SHP77 treated with DMSO at 0.1 percent for 48 hours (cell line): ENCODE measurements at regions not wholly inside any gene's neighbourhood (a gene's known extent, or its start where the extent isn't known, plus 50 kb on each side); places are given as distances from the start of the nearest gene placed in this dataset.

Source experiments
- DNase-seq: peaks from one replicate; lab custom pipeline; 2025; lab: John Stamatoyannopoulos, UW

DNA sequence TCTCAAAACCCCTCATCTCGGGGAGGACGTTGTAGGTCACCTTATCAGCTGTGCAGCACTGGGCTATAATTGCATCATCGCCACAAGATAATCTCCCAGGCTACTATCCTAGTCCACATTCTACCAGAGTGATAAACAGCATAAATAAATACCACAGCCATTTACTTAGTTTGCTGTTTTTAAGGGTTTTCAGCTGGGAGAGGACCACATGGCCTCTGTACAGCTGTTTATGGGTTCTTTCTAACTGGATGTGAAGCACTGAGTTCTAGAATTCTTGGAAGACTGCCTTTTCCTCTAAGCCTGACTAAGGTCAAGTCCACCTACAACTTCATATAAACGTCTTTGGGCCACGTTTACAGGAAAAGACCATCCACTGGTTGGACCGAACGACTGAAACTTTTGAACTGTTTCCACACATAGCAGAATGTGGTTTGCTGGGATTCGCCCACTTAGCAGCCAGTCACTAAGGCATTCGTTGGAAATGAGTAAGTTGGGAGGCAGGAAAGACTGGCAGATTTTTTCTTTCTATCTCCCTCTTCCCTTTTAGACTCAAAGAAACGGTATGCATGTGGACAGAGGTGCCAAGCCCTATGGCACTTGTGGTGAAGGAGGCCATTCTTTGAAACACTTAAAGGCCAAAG lies 752.5 kb upstream of the SGCG start:
- no peak for DNase-seq

DNA sequence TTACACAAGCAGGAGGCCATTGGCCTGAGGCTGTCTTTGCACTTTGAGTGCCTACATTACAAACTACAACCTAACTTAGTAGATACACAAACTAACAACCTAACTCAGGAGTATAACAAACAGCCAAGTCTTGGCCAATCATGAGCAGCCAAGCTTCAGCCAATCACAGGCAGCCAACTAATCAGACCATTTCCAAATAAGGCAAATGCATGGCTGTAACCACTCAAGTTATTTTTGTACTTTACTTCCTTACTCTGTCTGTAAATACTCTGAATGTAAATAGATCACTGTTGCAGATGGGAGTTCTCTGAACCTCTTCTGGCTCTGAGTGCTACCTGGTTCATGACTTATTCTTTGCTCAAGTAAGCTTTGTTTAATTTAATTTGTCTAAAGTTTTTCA lies 748.1 kb upstream of the SGCG start:
- DNase-seq: no peak

DNA sequence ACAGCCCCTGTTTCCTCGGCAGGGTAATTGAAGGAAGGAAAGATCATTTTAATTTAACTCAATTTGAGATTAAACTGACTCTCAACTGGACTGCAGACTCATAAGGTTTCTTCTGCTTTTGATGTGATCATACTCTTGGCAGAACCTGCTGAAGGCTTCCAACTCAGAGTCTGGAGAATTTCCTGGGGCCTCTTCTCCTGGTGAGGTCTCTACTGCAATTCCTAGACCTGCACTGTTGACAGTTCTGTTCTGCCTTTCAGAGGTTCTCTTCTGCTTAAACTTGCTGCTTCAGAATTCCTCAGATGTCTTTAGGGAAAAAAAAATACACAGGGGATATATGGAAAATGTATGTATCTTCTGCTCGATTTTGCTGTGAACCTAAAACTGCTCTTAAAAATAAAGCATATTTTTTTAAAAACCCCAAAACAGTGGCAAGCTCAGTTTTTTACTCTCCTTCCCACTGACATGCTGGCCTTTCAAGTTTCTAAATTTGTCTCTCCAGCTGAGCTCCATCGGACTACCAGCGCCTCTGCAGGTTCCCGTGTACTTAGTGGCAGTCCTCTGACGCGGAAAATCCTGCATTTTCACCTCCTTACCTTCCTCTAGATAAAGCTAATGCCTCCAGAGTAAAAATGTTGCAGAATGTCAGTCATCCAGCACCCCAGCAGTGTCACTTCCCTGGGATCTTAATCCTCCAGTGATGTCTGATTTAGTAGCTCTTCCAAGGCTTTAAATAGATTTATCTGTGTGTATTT lies 733.5 kb upstream of the SGCG start:
- no peak for DNase-seq

DNA sequence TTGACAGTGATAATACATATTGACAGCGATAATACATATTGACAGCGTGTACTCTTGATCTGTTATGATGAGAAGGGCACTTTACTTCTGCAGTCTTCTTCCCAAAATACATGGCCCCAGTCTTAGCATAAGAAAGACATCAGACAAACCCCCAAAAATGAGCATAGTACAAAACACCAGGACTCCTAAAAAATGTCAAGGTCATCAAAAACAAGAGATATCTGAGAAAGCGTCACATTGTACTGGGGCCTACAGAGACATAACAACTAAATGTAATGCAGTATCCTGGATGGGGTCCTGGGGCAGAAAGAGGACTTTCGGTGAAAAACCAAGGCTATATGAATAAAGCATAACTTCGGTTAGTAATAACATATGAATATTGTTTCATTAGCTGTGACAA lies 731.5 kb upstream of the SGCG start:
- no peak for DNase-seq

DNA sequence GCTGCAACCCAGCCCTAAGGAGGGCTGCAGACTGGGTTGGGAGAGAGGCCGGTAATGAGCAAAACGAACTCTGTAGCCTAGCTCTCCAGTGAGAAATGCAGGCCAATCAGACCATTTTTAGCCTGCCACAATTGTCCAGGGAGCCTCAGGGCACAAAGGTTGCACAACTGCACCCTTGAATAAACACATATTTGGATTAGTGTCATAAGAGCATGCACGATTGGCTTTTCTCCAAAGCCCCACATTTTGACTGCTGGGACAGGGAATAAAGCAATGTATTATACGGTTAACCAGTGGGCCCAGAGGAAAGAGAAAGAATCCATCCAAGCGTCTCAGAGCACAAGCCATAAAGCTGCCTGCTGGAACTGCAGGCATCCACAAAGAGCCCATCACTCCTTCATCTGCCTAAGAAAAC lies 729.4 kb upstream of the SGCG start:
- no peak for DNase-seq

DNA sequence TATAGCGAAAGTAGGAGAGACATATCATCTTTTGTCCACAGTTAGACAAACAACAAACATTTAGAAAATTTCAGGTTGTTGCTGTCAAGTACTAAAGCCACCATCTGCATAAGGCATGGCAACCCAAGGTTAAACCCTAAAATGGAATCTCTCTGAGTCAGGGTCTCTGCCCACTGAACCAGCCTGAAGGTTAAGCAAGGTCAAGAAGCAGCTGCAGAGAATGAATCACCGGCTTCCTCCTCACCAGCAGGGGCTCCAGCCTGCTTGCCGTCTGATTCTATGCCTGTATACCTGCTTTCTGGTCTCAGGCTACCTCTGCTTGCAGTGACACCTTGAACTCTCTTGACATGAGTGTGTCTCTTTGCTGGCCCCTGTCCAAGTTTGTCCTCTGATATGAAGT lies 726.2 kb upstream of the SGCG start:
- no peak for DNase-seq

DNA sequence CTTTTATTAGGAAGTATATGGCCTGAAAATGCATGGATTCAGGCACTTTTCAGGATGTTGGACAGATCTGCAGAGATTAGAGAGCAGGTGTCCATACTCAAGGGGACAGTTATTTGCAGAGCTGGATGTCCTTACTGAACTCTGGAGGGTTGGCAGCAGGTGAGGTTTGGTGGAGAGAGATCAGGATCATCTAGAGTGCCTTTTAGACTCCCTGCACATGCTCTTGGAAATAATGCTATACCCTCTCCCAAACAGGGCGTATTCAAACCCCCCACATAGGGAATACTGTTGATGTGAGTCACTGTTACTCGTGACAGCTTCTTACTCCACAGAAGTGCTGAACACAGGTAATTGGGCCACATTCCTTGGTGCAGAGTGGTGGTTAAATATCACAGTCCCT lies 725.7 kb upstream of the SGCG start:
- DNase-seq: peak; percentile 2

DNA sequence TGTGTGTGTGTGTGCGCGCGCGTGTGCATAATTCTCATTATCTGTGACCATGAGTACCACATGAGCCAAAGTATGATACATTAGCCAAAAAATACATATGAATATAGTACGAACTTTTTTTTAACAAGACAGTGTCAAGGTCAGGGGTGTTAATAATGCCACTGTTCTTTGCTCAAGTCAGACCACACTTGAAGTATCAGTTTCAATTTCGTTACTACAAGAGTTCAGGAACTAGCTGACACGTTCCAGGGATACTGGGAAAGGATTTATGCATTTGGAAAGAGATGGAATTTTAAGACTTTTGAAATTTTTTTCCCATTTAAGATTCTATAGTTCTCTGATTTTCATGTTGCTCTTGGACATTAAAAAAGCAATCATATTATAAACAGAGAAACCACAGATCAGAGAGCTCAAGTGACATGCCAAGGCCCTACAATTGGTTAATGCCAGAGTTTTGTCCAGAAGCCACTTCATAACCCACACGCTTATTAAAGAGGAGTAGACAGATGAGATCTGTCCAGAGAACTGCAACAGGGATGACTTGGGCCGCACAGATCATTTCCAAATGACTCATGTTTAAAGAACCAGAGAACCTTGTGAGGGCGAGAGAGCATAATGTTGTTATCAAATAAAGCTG lies 718.8 kb upstream of the SGCG start:
- DNase-seq: no peak

DNA sequence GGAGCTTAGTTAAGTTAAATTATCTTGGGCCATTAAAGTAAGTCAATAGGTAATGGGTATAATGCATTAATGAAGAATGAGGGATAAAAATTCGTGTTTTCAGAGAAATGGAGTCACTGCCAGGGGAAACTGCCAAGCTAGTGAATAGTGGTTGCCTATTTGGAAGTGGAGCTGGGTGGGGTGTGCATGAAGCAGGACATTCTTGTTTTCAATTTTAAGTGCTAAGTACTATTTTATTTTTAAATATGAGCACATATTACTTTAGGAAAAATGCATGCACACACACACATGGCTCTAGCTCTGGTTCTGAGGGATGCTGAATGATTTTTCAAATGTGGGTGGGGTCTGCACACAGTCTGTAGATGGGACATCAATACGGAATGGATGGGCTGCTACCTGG lies 717.7 kb upstream of the SGCG start:
- no peak for DNase-seq

DNA sequence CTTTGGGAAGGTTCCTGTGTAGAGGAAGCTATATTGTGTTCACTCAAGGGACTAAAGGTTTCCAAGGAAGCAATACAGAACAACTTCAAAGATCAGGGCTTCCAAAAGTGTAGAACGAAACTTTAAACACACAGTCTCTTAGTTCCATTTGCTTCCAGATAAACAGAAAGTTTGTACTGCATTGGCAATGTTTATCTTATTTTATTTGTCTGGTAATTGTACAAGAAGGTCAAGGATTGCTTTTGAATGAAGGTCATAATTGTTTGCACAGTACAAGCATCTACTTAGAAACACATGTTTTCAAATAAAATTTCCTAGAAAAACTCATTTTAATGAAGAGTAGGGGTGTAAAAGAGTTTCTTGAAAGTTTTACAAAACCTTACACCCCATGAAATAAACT lies 712.7 kb upstream of the SGCG start:
- no peak for DNase-seq

DNA sequence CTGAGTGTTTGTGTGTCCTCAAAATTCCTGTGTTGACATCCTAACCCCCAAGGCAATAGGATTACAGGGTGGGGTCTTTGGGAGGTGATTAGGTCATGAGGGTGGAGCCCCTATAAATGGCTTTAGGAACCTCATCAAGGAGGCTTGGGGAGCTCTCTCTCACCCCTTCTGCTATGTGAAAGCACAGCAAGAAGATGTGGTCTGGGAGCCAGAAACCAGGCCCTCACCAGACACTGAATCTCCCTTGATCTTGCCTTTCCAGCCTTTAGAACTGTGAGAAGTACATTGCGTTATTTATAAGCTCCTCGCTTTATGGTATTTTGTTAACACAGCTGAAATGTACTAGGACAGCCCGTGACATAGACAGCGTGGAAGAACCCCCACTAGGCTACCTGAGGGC lies 712.0 kb upstream of the SGCG start:
- no peak for DNase-seq

DNA sequence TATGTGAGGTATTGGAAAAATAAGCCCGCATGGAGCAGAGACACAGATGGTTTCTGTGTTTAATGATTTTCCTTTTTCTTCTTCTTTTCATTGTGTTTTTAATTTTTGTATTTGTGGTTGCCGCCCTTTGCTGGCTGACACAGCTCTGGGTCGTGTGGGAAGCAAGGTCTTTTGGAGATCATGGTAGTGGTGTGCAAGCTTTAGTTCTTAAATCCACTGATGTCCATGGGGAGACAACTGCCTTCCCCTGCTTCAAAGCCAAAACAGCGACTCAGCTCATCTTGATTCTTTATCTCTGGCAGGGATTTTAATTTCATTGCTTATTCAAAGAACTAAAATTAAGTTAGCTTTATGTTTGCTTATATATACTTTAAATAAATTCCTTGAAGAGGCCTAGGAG lies 711.3 kb upstream of the SGCG start:
- DNase-seq: no peak

DNA sequence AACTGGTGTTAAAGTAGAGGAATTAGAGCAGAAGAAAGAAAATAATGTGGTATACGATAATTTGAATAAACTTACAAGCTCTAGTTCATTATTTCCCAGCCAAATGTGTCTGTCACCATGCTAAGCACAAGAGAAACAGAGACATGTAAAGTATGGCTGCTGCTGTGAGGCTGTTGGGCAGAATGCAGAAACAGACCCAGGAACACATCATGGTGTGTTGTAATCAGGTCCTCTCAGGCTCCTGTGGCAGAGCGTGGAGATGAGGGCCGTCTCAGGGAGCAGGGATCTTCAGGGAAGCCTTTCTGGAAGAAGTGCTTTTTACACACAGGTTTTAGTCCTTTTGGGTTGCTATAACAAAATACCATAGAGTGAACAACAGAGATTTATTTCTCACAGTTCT lies 710.7 kb upstream of the SGCG start:
- no peak for DNase-seq

DNA sequence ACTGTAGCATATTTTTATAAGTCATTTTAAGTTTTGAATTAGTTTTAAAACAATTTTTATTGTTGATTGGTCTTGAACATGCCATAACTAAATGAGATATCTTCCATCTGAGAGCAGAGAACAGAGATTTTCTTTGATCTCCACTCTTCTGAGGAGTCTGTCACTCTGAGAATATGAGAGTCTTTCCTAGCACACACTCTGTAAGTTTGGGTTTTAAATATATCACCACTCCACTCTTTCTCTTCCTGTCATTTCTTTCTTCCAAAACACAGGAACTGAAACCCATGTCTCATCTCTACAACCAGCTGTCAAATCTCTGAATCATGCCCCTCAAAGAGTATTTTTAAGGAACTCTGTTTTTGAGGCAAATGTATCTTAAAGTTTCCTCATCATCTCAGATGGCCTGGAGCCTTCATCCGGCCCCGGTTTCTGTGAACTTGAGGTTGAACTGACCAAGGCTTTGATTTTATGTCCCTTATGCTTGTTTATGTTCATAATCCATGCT lies 698.2 kb upstream of the SGCG start:
- no peak for DNase-seq

DNA sequence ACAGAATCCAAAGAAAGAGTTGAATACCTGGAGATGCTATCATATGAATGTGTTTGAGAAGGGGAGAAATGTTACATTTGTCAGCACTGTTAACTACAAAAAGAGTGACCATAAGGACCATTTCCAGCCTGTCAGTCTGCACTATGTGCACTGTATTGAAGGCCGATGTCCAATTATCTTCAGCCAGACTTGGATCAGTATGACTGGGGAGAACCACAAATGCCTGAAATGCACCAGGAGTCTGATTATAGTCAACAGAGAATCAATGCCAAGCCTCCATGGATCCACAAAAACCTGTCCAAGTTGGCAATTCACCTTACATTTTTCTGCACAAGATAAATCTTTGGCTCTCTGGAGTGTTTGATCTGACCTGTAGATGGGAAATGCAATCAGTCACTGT lies 697.5 kb upstream of the SGCG start:
- no peak for DNase-seq

DNA sequence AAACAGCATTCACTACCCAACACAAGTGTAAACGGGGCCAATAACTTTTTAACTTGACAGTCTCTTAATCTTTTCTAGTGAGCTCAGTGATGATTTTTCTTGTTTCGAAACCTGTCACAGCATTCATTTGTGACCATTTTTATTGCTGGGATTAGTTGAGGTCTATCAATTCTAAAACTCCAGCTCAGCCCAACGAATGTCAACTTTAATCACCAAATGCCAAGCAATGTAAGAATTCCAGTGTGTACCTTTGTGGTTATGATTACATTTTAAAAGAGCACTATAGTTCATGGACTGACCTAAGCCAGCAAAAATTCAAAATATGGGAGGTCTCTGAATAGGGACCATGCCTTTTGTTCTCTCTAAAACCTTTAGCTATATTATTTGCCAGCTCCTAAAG lies 694.3 kb upstream of the SGCG start:
- DNase-seq: no peak

DNA sequence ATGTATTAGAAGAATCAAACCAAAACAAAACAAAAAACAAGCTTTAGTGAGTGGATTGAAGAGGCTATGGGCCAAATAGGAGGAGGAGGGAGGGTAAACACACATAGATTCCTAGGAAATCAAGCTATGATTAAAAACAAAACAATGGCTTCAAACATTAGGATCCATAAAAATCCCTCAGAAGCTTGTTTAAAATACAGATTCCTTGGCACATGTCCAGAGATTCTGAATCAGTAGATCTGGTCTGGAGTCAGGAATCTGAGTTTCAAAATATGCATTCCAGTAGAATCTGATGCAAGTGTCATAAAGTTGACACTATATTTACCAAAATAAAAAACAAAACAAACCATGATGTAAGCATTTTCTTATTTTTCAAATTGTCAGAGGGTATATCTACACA lies 692.8 kb upstream of the SGCG start:
- no peak for DNase-seq

DNA sequence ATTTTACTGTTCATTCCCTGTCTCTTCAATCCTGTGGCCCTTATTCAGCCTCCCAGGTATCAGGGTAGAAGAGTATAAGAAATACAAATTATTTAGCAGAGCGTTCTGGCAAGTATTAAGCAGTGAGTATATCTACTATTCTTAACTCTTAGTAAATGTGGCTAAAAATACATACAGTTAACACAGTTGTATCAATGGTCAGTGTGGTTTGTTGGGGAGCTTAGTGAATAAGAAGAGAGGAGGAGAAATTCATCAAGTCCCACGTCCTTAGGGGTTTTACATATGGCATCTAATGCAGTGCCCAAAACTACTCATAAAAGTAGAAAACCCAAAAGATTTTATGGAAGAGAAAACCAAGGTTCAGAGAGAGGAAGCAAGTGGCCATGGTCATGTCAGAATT lies 691.0 kb upstream of the SGCG start:
- no peak for DNase-seq

DNA sequence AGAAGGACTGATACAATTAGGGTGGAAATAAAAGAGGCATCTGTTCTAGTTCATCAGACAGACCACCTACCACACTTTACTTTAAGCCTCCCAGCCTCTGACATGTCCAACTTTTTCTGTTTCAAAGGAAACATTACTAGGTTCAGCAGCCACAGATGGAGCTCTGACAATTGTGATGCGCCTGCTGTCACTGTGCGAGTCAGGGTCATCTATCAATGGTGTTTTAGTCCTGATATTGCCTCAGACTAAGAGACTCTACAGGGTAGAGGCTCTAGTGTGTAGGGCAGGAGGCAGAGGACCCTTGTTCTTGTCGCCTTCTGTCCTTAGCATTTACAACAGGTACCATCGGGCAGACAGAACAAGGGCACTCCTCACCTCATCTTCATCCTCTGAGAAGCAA lies 685.0 kb upstream of the SGCG start:
- no peak for DNase-seq

DNA sequence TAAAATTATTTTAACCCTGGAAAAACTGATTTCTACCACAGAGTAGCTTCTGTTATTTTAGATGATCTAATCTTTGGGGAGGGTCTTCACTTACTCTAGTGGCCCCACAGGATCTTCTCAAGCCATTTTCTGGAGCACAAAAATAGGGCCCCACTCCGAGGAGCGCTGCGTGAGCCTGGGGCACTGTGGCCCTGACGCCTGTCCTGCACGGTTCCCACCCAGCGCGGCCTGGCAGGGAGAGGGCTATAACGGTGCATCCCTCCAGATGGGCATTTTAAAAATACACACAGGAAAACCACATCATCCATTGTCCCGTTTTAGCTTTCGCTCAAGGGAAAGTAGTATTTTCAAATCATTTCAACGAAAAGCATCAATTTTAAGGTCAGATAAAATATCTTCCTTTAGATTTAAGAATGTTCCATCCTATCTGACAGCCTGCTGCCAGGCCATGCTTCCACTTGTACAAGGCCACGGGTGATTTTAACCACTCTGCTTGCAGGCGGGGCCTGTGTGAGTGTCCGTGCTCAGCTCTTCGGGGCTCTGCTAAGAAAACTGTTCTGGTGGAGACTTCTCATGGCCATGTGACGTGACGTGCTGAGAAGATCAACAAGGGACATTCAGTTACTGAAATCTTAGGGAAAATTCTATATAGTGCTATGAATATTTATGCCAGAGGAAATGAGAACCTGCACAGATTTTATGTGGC lies 683.8 kb upstream of the SGCG start:
- no peak for DNase-seq

DNA sequence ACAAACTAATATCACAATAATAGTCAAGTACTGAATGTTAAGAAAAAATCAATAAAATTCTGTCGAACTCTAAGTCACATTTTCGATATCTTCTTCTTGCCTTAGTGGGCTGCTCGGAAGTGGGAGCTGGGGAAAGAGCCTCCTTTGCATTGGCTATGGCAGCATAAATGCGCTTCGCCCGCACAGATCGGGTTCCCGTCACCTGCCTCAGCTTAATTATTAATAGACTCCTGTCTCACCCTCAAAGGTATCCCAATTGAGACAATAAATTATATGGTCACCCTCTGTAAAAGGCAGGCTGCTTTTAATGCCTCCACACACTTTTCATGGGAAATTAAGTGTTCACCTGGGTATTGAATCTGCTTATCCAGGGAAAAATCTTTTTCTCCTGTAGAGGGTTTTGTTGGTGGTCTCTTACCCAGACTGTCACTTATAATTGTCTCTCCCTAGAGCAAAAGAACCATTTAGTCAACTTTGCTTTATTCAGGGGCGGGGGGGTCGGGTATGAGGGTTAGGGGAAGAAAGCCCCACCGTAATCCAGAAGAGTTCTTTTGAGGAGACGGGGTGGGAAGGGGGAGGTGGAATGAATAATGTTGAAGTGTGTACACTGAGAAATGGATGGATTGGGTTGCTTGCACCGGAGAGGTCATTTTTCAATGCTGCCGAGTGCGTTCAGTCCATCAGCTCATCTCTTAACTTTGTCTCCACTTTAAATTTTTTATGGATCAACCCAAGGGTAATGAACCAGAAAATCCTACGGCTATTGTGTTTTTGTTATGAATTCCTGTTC lies 682.6 kb upstream of the SGCG start:
- DNase-seq: no peak

DNA sequence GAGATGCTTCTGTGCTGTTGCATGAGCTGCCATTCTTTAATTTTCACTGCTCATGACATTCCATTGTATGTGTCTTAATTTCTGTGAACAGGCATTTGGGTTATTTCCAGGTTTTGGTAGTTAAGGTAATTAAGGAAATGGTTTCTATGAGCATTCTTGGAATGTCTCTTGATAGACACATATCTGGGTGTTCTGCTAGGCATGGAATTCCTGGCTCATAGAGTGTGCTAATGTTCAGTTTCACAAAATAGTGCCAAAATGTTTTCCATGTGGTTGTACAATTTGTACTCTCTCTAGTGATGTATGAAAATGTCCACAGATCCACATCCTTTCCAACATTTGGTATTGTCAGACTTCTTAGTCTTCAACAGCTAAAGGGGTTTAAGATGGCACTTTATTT lies 680.9 kb upstream of the SGCG start:
- DNase-seq: no peak
